ENCODE measurements at regions not wholly inside any gene's neighbourhood (a gene's known extent, or its start where the extent isn't known, plus 50 kb on each side); places are given as distances from the start of the nearest gene placed in this dataset.

- TF ChIP-seq CTCF (IDR thresholded peaks at IDR 0.05) (no peak), EP300 (IDR thresholded peaks at IDR 0.05) (no peak), POLR2A (IDR thresholded peaks at IDR 0.05) (no peak)
- DNase-seq (ENCODE audit: low spot score in 2 of 2) = no peak
- Histone ChIP-seq H3K27ac (no peak overlapping the region), H3K9me3 (no peaks in the 10 kb centered on the region), H3K36me3 (no peaks in the 10 kb centered on the region), H3K4me1 (peaks cover 0 to 23% (median 0%) of the 10 kb centered on the region in 4 donors), H3K27me3 (no peaks in the 10 kb centered on the region), H3K4me3 (no peak overlapping the region)
- 24 to 27% methylated on average over 1 of the region's 1 CpG for WGBS, 2 donors
Measured at GRCh38 chr12:75661908-75662307, 150.5 kb upstream of the KRR1 start.

- WGBS, 2 donors = 81 to 91% methylated on average over 3 of the region's 3 CpGs
- Histone ChIP-seq H3K4me3 (no peak overlapping the region), H3K27me3 (no peaks in the 10 kb centered on the region), H3K27ac (no peak overlapping the region), H3K36me3 (no peaks in the 10 kb centered on the region), H3K4me1 (peaks cover 0 to 15% (median 0%) of the 10 kb centered on the region in 4 donors), H3K9me3 (no peaks in the 10 kb centered on the region)
- TF ChIP-seq CTCF (IDR thresholded peaks at IDR 0.05) = no peak
- no peak for TF ChIP-seq POLR2A (IDR thresholded peaks at IDR 0.05)
- no peak for TF ChIP-seq EP300 (IDR thresholded peaks at IDR 0.05)
- no peak for DNase-seq (ENCODE audit: low spot score in 2 of 2)
Measured at GRCh38 chr12:75660805-75661404, 149.5 kb upstream of the KRR1 start.

GRCh38 chr12:75660107-75660530 is 148.7 kb upstream of the KRR1 start:
- no peak for TF ChIP-seq CTCF (IDR thresholded peaks at IDR 0.05)
- no peak for TF ChIP-seq EP300 (IDR thresholded peaks at IDR 0.05)
- no peak for TF ChIP-seq POLR2A (IDR thresholded peaks at IDR 0.05)
- WGBS, 2 donors = 53 to 65% methylated on average over 4 of the region's 4 CpGs
- H3K4me3 ChIP-seq = no peak overlapping the region

GRCh38 chr12:75658901-75659823 is 147.8 kb upstream of the KRR1 start:
- DNase-seq (ENCODE audit: low spot score in 2 of 2) = no peak
- no peak overlapping the region for H3K27ac ChIP-seq

More at GRCh38 chr12:75660107-75660530, 148.7 kb upstream of the KRR1 start:
- no peaks in the 10 kb centered on the region for H3K36me3 ChIP-seq
- H3K9me3 ChIP-seq = no peaks in the 10 kb centered on the region
- no peak for DNase-seq (ENCODE audit: low spot score in 2 of 2)
- H3K4me1 ChIP-seq = peaks cover 0 to 14% (median 0%) of the 10 kb centered on the region in 4 donors
- peak overlapping the region in 1 of 4 donors; percentile 9 for H3K27ac ChIP-seq
- no peaks in the 10 kb centered on the region for H3K27me3 ChIP-seq

More at GRCh38 chr12:75658901-75659823, 147.8 kb upstream of the KRR1 start:
- Histone ChIP-seq H3K4me3 (no peak overlapping the region), H3K27me3 (no peaks in the 10 kb centered on the region), H3K4me1 (peaks cover 0 to 10% (median 0%) of the 10 kb centered on the region in 4 donors), H3K9me3 (no peaks in the 10 kb centered on the region), H3K36me3 (no peaks in the 10 kb centered on the region)
- no peak for TF ChIP-seq EP300 (IDR thresholded peaks at IDR 0.05)
- TF ChIP-seq CTCF (IDR thresholded peaks at IDR 0.05) = no peak
- no peak for TF ChIP-seq POLR2A (IDR thresholded peaks at IDR 0.05)
- WGBS, 2 donors = 40 to 53% methylated on average over 9 of the region's 9 CpGs
